ENCODE measurements at regions not wholly inside any gene's neighbourhood (a gene's known extent, or its start where the extent isn't known, plus 50 kb on each side); places are given as distances from the start of the nearest gene placed in this dataset.

- DNase-seq (ENCODE audit: extremely low read depth, low read depth) = no peak
Observed at GRCh38 chr18:26705757-26706156, 157.4 kb upstream of the KCTD1 start.

DNA sequence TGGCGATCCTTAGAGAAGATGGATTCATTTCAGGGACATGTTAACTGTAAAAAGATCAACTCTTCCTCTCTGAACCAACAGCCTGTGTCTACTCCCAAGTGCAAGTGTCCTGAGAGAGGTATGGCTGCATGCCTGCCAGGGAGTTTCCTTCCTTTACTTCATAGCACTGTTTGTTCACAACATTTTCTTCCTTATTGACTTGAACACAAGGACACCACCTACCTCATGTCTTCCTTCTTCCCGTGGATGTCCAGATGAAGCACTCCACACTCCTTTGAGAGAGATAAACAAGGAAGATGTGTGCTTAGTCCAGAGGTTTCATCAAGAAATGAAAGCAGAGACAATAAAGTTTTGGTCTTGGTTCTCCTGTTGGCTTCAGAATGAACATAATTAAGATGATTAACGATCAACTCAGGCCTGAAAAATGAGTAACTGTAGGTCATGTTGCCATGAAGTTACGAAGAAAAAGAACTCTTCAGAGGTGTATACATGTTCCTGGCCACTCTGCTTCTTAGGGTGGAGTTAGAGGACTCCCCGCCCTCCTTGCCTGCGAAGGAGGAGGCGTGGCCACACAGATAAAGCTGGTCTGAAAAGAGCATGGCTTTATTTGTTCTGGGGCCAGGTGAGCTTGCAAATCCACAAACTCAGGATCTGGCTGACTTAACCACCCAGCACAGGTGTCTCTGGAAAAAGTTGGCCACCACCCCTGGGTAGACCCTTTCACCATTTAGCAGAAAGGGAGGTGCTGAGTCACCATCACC is 155.0 kb upstream of the KCTD1 start:
- DNase-seq (ENCODE audit: extremely low read depth, low read depth) = no peak

GRCh38 chr18:26702086-26702485 is 153.7 kb upstream of the KCTD1 start:
- DNase-seq (ENCODE audit: extremely low read depth, low read depth) = no peak

GRCh38 chr18:26700728-26701127 is 152.4 kb upstream of the KCTD1 start:
- no peak for DNase-seq (ENCODE audit: extremely low read depth, low read depth)

GRCh38 chr18:26700201-26700600 is 151.8 kb upstream of the KCTD1 start:
- no peak for DNase-seq (ENCODE audit: extremely low read depth, low read depth)

GRCh38 chr18:26697186-26697884 is 149.0 kb upstream of the KCTD1 start:
- DNase-seq (ENCODE audit: extremely low read depth, low read depth) = no peak

DNA sequence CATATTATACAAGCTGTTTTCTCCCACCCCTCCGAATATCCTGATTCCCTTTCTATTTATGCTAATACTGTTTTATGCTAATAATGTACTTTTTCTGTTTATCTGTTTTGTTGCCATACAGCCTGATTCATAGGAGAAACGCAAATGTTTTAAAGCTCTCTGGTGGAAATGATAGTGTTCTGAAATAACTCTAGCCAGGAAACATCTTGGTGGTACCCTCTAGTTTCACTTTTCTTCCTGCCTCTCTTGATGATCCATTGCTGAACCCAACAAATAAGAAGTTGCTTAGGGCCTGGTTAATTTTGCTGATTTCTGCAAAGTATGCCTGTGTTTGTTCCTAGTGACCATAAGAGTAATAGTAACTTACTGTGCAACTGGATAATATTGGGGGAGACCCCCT is 148.4 kb upstream of the KCTD1 start:
- no peak for DNase-seq (ENCODE audit: extremely low read depth, low read depth)

- DNase-seq (ENCODE audit: extremely low read depth, low read depth) = no peak
Observed at GRCh38 chr18:26696308-26696707, 148.0 kb upstream of the KCTD1 start.

- no peak for DNase-seq (ENCODE audit: extremely low read depth, low read depth)
Observed at GRCh38 chr18:26689226-26689879, 141.0 kb upstream of the KCTD1 start.

- DNase-seq (ENCODE audit: extremely low read depth, low read depth) = no peak
Observed at GRCh38 chr18:26686532-26686931, 138.2 kb upstream of the KCTD1 start.

DNA sequence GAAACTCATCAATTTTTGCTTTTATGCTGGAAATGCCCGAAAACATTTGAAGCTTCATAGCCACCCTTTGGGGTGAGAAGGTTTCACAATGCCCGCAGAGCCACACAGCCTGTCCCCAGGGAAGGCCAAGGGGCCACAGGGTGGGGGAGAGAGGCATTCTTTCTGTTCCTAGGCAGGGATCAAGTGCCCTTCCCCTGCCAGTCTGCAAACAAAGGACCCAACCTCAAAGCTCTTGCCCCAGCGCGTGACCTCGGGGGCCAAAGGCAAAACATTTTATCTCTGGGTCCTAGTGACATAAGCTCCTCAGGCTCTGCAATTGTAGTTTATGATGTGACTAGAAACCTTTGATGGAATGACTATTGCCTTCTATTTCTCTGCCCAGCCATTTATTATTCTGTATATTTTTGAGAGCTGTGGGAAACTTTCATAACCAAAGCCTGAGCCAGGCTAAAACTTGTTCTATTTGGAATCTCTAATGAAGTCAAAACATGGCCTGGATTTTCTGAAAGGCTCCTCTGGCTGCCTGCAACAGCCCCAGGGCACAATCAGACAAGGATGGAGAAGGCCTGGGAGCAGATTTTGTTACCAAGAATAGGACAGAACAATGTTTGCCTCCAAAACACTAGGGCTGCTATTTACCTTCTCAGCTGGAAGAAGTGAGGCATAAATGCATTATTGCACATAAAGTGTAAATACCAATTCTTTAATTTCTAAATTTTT is 137.2 kb upstream of the KCTD1 start:
- DNase-seq (ENCODE audit: extremely low read depth, low read depth) = no peak

DNA sequence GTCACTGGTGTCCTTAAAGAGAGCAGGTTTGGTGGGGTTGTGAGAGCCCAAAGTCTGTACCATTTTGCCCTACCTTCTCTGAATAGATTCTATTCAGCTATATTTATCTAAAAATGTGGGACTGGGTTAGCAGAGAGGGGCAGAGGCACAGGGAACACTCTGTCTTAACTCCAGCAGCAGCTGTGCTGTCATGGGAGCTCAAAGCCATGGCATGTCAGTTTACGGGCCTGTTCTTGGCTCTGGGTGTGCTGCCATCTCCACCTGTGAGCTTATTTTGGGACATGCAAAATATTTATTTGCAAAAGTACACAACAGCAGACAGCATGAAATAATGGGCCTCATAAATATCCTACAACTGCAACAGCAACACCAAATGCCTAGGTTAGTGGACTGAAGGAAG is 129.6 kb upstream of the KCTD1 start:
- no peak for DNase-seq (ENCODE audit: extremely low read depth, low read depth)

- no peak for DNase-seq (ENCODE audit: extremely low read depth, low read depth)
Observed at GRCh38 chr18:26667046-26667445, 118.7 kb upstream of the KCTD1 start.

DNA sequence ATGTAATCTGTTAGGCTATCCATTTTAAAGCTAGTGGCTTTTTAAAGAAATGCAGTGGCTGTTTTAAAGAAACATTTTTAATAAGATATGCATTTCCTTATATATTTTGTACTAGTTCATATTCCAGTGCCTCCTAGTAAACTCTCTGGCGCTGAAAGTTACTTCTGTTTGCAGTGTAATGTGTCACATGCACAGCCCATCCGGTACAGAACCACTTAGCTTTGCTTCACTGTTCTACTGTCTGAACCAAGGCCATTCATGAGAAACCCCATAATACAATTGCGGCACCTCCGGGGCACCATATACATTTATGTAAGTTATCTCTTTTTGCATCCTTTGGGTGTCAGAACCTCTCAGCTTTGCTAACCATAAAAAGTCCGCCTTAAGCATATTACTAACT is 114.6 kb upstream of the KCTD1 start:
- DNase-seq (ENCODE audit: extremely low read depth, low read depth) = no peak

GRCh38 chr18:26657631-26658581 is 109.6 kb upstream of the KCTD1 start:
- no peak for DNase-seq (ENCODE audit: extremely low read depth, low read depth)

GRCh38 chr18:26656944-26657536 is 108.7 kb upstream of the KCTD1 start:
- DNase-seq (ENCODE audit: extremely low read depth, low read depth) = peak; percentile 32

- DNase-seq (ENCODE audit: extremely low read depth, low read depth) = no peak
Observed at GRCh38 chr18:26656431-26656943, 108.1 kb upstream of the KCTD1 start.

DNA sequence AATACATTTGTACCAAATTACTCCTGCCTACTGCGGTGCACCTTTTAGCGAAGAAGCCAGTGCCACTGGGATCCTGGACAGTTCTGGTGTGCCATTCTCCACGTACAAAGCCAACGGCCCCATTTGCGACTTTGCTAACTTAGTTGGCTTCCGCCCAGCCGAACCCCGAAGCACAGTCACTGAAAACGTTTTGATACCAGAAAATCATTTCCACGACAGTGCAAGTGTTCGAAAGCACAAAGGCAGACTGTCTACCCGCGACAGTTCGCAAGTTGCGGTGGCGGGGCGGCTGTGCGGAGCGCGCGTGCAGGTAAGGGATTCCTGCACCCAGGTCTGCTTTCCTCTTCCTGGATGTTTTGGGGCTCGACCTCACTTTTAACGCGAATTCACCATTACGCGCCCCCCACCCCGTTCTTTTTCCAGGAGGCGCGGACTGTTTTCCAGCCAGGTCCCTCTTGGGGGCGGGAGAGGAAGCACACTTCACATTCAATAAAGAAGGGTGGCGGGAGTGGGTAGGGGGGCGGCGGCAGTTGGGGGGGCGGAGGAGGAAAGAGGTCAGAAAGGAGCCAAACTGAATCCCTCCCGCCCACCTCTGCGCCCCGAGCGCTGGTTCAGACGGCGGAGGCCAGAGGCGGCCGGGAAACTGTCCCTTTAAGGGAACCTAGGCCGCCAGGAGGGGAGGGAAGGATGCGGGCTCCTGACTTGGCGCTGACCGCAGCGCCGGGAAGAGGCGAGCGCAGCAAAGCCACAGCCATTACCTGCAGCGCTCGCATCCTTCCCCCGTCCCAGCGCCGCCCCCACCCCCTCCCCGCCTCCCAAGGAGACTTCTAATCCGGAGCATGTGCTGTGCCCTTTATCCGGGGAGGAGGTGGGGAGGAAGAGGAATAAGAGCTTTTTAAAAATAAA is 107.4 kb upstream of the KCTD1 start:
- DNase-seq (ENCODE audit: extremely low read depth, low read depth) = peak; percentile 3

Data from NCI-H460 (cell line).